Endodermal cell (in vitro differentiated cells): ENCODE measurements at regions not wholly inside any gene's neighbourhood (a gene's known extent, or its start where the extent isn't known, plus 50 kb on each side); places are given as distances from the start of the nearest gene placed in this dataset.

Source experiments
- DNase-seq: peaks from one replicate; pipeline ENCODE4 v3.0.0-alpha.2; 2017
- H3K27ac ChIP-seq: 2 replicates; pipeline ENCODE4 v1.5.1; 2013; ENCODE audit warnings: mild to moderate bottlenecking, low read depth, low read length, moderate library complexity
- H3K27me3 ChIP-seq: 2 replicates; pipeline ENCODE4 v1.6.1; 2013; ENCODE audit warnings: mild to moderate bottlenecking, low read length, moderate library complexity; ENCODE audit not compliant: insufficient read depth, control insufficient read depth, poor library complexity, severe bottlenecking
- H3K36me3 ChIP-seq: 2 replicates; pipeline ENCODE4 v1.7.0; 2013; ENCODE audit warnings: mild to moderate bottlenecking, low read length, moderate library complexity; ENCODE audit not compliant: control insufficient read depth, insufficient read depth
- H3K4me1 ChIP-seq: one replicate; pipeline ENCODE4 v1.7.0; 2013; ENCODE audit warnings: low read length; ENCODE audit not compliant: control insufficient read depth, insufficient read depth
- H3K4me3 ChIP-seq: 2 replicates; pipeline ENCODE4 v1.5.1; 2013; ENCODE audit warnings: mild to moderate bottlenecking, low read length, moderate library complexity
- H3K9ac ChIP-seq: 2 replicates; pipeline ENCODE4 v1.6.1; 2013; ENCODE audit warnings: mild to moderate bottlenecking, low read length, moderate library complexity; ENCODE audit not compliant: poor library complexity, severe bottlenecking; ENCODE audit errors: extremely low read depth
- H3K9me3 ChIP-seq: 2 replicates; pipeline ENCODE4 v1.6.1; 2013; ENCODE audit warnings: mild to moderate bottlenecking, low read length, moderate library complexity; ENCODE audit not compliant: control insufficient read depth
- H3K27ac Mint-ChIP-seq: 2 replicates; pipeline ENCODE4 v1.8.0; 2020; ENCODE audit warnings: mixed read lengths
- H3K27me3 Mint-ChIP-seq: 2 replicates; pipeline ENCODE4 v1.8.0; 2021; ENCODE audit warnings: mild to moderate bottlenecking, mixed read lengths; ENCODE audit not compliant: insufficient read depth
- H3K36me3 Mint-ChIP-seq: 2 replicates; pipeline ENCODE4 v1.8.0; 2020; ENCODE audit warnings: low read depth, mixed read lengths
- H3K4me1 Mint-ChIP-seq: 2 replicates; pipeline ENCODE4 v1.8.0; 2020; ENCODE audit warnings: mixed read lengths
- H3K4me3 Mint-ChIP-seq: 2 replicates; pipeline ENCODE4 v1.8.0; 2020; ENCODE audit warnings: mild to moderate bottlenecking, moderate library complexity, mixed read lengths
- H3K9me3 Mint-ChIP-seq: 2 replicates; pipeline ENCODE4 v1.8.0; 2020; ENCODE audit warnings: mild to moderate bottlenecking, mixed read lengths
- CTCF ChIP-seq: fragments of 200-600 bp; sonication (generic); conservative IDR thresholded peaks from 2 replicates; pipeline ENCODE4 v1.5.0; 2021; ENCODE audit warnings: antibody characterized with exemption, mild to moderate bottlenecking
- WGBS, 2 experiments: methylation state at CpG; one replicate each; pipeline versions ENCODE4 v1.1.5 to v1.1.7; 2013; ENCODE audit warnings: missing lambda C conversion rate in 2 of 2, mixed read lengths in 1 of 2; ENCODE audit not compliant: insufficient coverage in 1 of 2, insufficient read length in 1 of 2; 5-methylcytosine and 5-hydroxymethylcytosine counted together

GRCh38 chr18:71994273-71994672, 549.9 kb downstream of the CBLN2 start:
- Histone ChIP-seq H3K36me3 (no peaks in the 10 kb centered on the region), H3K4me3 (no peak overlapping the region), H3K4me1 (no peaks in the 10 kb centered on the region), H3K27ac (no peak overlapping the region), H3K9ac (no peak overlapping the region), H3K9me3 (peaks cover 44% of the 10 kb centered on the region), H3K27me3 (no peaks in the 10 kb centered on the region)
- Mint-ChIP-seq H3K36me3 (no peaks in the 10 kb centered on the region), H3K27ac (no peak overlapping the region), H3K4me1 (no peaks in the 10 kb centered on the region), H3K4me3 (no peak overlapping the region), H3K27me3 (no peaks in the 10 kb centered on the region), H3K9me3 (no peaks in the 10 kb centered on the region)
- TF ChIP-seq CTCF, result no peak
- 100% methylated on average over 1 of the region's 1 CpG; no CpG with 5 or more reads in 1 of the 2 experiments for WGBS, 2 experiments
- no peak for DNase-seq

- Histone ChIP-seq H3K27me3 (no peaks in the 10 kb centered on the region), H3K4me1 (no peaks in the 10 kb centered on the region), H3K36me3 (no peaks in the 10 kb centered on the region), H3K9ac (no peak overlapping the region), H3K27ac (no peak overlapping the region), H3K4me3 (no peak overlapping the region), H3K9me3 (peaks cover 33% of the 10 kb centered on the region)
- Mint-ChIP-seq H3K9me3 (no peaks in the 10 kb centered on the region), H3K4me3 (no peak overlapping the region), H3K27ac (no peak overlapping the region), H3K4me1 (no peaks in the 10 kb centered on the region), H3K36me3 (no peaks in the 10 kb centered on the region), H3K27me3 (no peaks in the 10 kb centered on the region)
- TF ChIP-seq CTCF, result no peak
- WGBS, 2 experiments, result 41% methylated on average over 1 of the region's 1 CpG; no CpG with 5 or more reads in 1 of the 2 experiments
- DNase-seq, result no peak
Observed at GRCh38 chr18:71989616-71990015, 554.5 kb downstream of the CBLN2 start.

- no peak overlapping the region for H3K4me3 Mint-ChIP-seq
- Histone ChIP-seq H3K27me3 (no peaks in the 10 kb centered on the region), H3K9ac (no peak overlapping the region), H3K9me3 (peaks cover 51% of the 10 kb centered on the region), H3K4me1 (no peaks in the 10 kb centered on the region), H3K27ac (no peak overlapping the region), H3K4me3 (no peak overlapping the region), H3K36me3 (no peaks in the 10 kb centered on the region)
- DNase-seq, result no peak
- TF ChIP-seq CTCF, result no peak
- no peak overlapping the region for H3K27ac Mint-ChIP-seq
- no peaks in the 10 kb centered on the region for H3K36me3 Mint-ChIP-seq
- H3K4me1 Mint-ChIP-seq, result no peaks in the 10 kb centered on the region
- no peaks in the 10 kb centered on the region for H3K9me3 Mint-ChIP-seq
- 13 to 73% methylated on average over 1 to 2 of the region's 2 CpGs for WGBS, 2 experiments
- no peaks in the 10 kb centered on the region for H3K27me3 Mint-ChIP-seq
Observed at GRCh38 chr18:71986351-71987050, 557.6 kb downstream of the CBLN2 start.
